PC-3 (cell line): ENCODE measurements at regions not wholly inside any gene's neighbourhood (a gene's known extent, or its start where the extent isn't known, plus 50 kb on each side); places are given as distances from the start of the nearest gene placed in this dataset.

ENCODE experiments used
- ATAC-seq: fragments of 200-7000 bp; cut with Tn5 transposase; 2 replicates; pipeline ENCODE4 v1.9.1; 2020; ENCODE audit warnings: mild to moderate bottlenecking, moderate library complexity
- BruUV-seq: library from RNA; stranded (reverse); fragments of 400-500 nt; replicated peaks from 2 replicates; lab custom pipeline; 2021; lab: Mats Ljungman, UMichigan
- CTCF ChIA-PET: fragments of 300-600 bp; sonication (Branson Sonifier 250); formaldehyde crosslinking; loops from one replicate; lab custom pipeline; 2022; ENCODE audit warnings: antibody characterized with exemption; lab: Charles Lee
- POLR2A ChIA-PET: fragments of 300-600 bp; sonication (Branson Sonifier 250); formaldehyde crosslinking; loops from one replicate; lab custom pipeline; 2022; ENCODE audit warnings: antibody characterized with exemption; ENCODE audit not compliant: unreplicated experiment; lab: Charles Lee
- DNase-seq: peaks from one replicate; pipeline ENCODE4 v3.0.0-alpha.2; 2015
- H2AFZ ChIP-seq: fragments of 300-600 bp; sonication (generic); 2 replicates; pipeline ENCODE4 v1.6.0; 2016; ENCODE audit warnings: antibody characterized with exemption, low read length
- H3F3A ChIP-seq: fragments of 300-600 bp; sonication (generic); one replicate; pipeline ENCODE4 v1.6.0; 2017; ENCODE audit warnings: antibody characterized with exemption, low read length, control low read depth, mild to moderate bottlenecking; ENCODE audit not compliant: unreplicated experiment
- H3K27ac ChIP-seq: fragments of 300-600 bp; sonication (generic); 2 replicates; pipeline ENCODE4 v1.5.1; 2016; ENCODE audit warnings: mild to moderate bottlenecking, low read length
- H3K27me3 ChIP-seq: fragments of 300-600 bp; sonication (generic); 2 replicates; pipeline ENCODE4 v1.6.1; 2016; ENCODE audit warnings: low read length, mixed read lengths
- H3K36me3 ChIP-seq: fragments of 300-600 bp; sonication (generic); 2 replicates; pipeline ENCODE4 v1.6.1; 2016; ENCODE audit warnings: low read depth, mixed run types, low read length, mixed read lengths
- H3K4me1 ChIP-seq: fragments of 300-600 bp; sonication (generic); 2 replicates; pipeline ENCODE4 v1.5.1; 2016; ENCODE audit warnings: low read length; ENCODE audit not compliant: insufficient read depth
- H3K4me2 ChIP-seq: fragments of 300-600 bp; sonication (generic); 2 replicates; pipeline ENCODE4 v1.6.0; 2016; ENCODE audit warnings: low read length
- H3K4me3 ChIP-seq: fragments of 300-600 bp; sonication (generic); 2 replicates; pipeline ENCODE4 v1.5.1; 2016; ENCODE audit warnings: mild to moderate bottlenecking, low read length, mixed read lengths
- H3K79me2 ChIP-seq: fragments of 300-600 bp; sonication (generic); 2 replicates; pipeline ENCODE4 v1.6.1; 2017; ENCODE audit warnings: low read length, mixed read lengths
- H3K9ac ChIP-seq: fragments of 300-600 bp; sonication (generic); 2 replicates; pipeline ENCODE4 v1.6.0; 2016; ENCODE audit warnings: mild to moderate bottlenecking, low read length
- H3K9me2 ChIP-seq: fragments of 300-600 bp; sonication (generic); replicated peaks from 2 replicates; pipeline ENCODE4 v1.6.1; 2016; ENCODE audit warnings: mixed run types, low read length, mixed read lengths
- H3K9me3 ChIP-seq: fragments of 300-600 bp; sonication (generic); 2 replicates; pipeline ENCODE4 v1.6.1; 2016; ENCODE audit warnings: low read length, mixed read lengths
- H4K20me1 ChIP-seq: fragments of 300-600 bp; sonication (generic); 2 replicates; pipeline ENCODE4 v1.6.1; 2016; ENCODE audit warnings: low read length, mixed read lengths
- EZH2 ChIP-seq: fragments of 300-600 bp; sonication (generic); IDR thresholded peaks from one replicate; pipeline ENCODE4 v1.6.1; 2017; ENCODE audit warnings: antibody characterized with exemption, mild to moderate bottlenecking, low read length; ENCODE audit not compliant: unreplicated experiment
- EZH2phosphoT487 ChIP-seq: fragments of 300-600 bp; sonication (generic); IDR thresholded peaks from 2 replicates; pipeline ENCODE4 v1.6.1; 2018; ENCODE audit warnings: mild to moderate bottlenecking, antibody characterized with exemption, low read length, borderline replicate concordance
- intact Hi-C: fragments of 100-400 bp; cut with micrococcal nuclease; formaldehyde crosslinking; loops from 2 replicates; pipeline ENCODE4 v1.9.0; 2023
- TF ChIP-seq, protein P1 (sequence below): fragments of 300-600 bp; sonication (generic); conservative IDR thresholded peaks from 2 replicates; pipeline ENCODE4 v1.5.1; 2017; ENCODE audit warnings: antibody characterized with exemption, low read depth, mild to moderate bottlenecking, low read length

DNA sequence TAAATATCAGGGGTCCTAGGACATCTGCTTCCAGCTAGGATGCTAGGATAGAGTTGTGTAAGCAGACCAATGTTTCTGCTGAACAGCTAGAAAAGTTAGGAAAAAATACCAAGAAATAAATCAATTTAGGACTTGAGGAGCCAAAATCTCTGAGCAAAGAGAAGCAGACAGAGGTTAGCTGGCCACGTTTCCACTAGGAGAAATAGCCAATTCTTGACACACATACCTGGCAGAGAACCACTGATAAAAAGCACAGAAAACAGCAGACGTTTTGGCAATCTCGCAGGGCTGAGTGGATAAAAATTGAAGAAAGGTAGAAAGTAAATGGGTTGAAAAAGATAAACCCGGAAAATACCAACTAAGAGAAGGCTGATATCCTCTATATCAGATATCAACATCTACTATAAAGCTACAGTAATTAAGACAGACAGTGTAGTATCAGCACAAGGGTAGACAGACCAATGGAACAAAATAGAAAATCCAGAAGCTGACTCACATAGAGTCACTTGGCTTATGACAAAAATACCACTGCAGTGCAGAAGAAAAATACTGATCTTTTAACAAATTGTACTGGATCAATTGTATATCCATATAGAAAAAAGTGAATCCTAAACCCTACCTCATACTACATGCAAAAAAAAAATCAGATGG lies 306.1 kb upstream of the KLHL29 start:
- ChIA-PET CTCF (no interaction called here), POLR2A (no interaction called here)
- no peaks in the 10 kb centered on the region for H3K9me2 ChIP-seq
- H3K4me2 ChIP-seq: no peak overlapping the region
- DNase-seq (no peak), ATAC-seq (no peak)
- no peaks in the 10 kb centered on the region for H4K20me1 ChIP-seq
- H2AFZ ChIP-seq: no peak overlapping the region
- no peaks in the 10 kb centered on the region for H3K4me1 ChIP-seq
- TF ChIP-seq EZH2phosphoT487 (no peak), EZH2 (no peak)
- TF ChIP-seq, protein P1, sequence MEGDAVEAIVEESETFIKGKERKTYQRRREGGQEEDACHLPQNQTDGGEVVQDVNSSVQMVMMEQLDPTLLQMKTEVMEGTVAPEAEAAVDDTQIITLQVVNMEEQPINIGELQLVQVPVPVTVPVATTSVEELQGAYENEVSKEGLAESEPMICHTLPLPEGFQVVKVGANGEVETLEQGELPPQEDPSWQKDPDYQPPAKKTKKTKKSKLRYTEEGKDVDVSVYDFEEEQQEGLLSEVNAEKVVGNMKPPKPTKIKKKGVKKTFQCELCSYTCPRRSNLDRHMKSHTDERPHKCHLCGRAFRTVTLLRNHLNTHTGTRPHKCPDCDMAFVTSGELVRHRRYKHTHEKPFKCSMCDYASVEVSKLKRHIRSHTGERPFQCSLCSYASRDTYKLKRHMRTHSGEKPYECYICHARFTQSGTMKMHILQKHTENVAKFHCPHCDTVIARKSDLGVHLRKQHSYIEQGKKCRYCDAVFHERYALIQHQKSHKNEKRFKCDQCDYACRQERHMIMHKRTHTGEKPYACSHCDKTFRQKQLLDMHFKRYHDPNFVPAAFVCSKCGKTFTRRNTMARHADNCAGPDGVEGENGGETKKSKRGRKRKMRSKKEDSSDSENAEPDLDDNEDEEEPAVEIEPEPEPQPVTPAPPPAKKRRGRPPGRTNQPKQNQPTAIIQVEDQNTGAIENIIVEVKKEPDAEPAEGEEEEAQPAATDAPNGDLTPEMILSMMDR: no peak
- H3K9me3 ChIP-seq: no peaks in the 10 kb centered on the region
- no peak overlapping the region for H3K4me3 ChIP-seq
- H3K27ac ChIP-seq: no peak overlapping the region
- no peaks in the 10 kb centered on the region for H3K79me2 ChIP-seq
- intact Hi-C loops: no loop called here
- no peak overlapping the region for H3K9ac ChIP-seq
- H3K27me3 ChIP-seq: no peaks in the 10 kb centered on the region
- no TSS peak for BruUV-seq
- H3F3A ChIP-seq: no peaks in the 10 kb centered on the region
- no peaks in the 10 kb centered on the region for H3K36me3 ChIP-seq

DNA sequence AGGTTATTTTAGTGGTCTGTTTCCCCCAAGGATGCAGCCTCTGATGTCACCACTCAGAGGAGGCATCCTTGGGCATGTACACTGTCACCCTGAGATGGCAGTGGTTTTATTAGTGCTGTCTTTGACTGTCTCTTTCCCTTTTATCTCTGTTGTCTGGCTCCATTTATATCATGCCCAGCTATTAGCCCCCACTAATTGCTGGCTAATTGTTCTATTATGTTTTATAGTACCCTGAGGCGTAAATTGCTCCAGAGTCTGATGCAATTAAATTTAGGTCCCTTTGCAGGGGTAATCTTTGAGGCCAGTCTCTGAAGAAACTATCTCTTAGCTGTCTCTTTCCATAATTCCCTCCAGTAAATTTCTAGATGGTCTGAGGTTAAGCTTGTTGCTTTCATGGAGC lies 301.0 kb upstream of the KLHL29 start:
- Histone ChIP-seq H3K36me3 (no peaks in the 10 kb centered on the region), H3K9me2 (no peaks in the 10 kb centered on the region), H3K4me2 (no peak overlapping the region), H3K4me3 (no peak overlapping the region), H3K79me2 (no peaks in the 10 kb centered on the region), H4K20me1 (no peaks in the 10 kb centered on the region), H3F3A (no peaks in the 10 kb centered on the region), H2AFZ (no peak overlapping the region), H3K27ac (no peak overlapping the region), H3K9ac (no peak overlapping the region), H3K9me3 (no peaks in the 10 kb centered on the region), H3K27me3 (no peaks in the 10 kb centered on the region), H3K4me1 (no peaks in the 10 kb centered on the region)
- ChIA-PET CTCF (no interaction called here), POLR2A (interaction anchor here (0.6 kb wide), 1 partner anchor 431 kb away, joined by 3 read pairs; no protein-coding TSS in a partner anchor)
- TF ChIP-seq EZH2 (no peak), EZH2phosphoT487 (no peak)
- TF ChIP-seq, protein P1: no peak
- no TSS peak for BruUV-seq
- no peak for ATAC-seq
- intact Hi-C loops: no loop called here
- DNase-seq: no peak

DNA sequence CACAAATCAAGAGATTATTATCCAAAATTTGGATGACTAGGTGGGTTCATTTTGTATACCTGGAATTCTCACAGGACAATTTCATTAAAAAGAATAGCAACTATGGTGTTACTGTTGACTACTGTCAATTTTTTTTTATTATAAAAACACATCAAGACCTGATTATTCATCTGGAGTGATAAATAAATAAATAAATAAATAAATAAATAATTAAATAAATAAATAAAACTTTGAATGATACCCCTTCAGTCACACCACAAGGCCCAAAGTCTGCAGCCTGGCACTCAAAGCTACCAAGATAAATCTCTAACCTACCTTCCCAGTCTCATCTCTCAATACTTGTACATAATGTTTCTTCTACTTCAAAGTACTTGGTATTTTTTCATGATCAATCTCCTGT lies 294.0 kb upstream of the KLHL29 start:
- Histone ChIP-seq H3K4me2 (no peak overlapping the region), H4K20me1 (no peaks in the 10 kb centered on the region), H3K27ac (no peak overlapping the region), H3K27me3 (no peaks in the 10 kb centered on the region), H3K9ac (no peak overlapping the region), H3K36me3 (no peaks in the 10 kb centered on the region), H3K9me2 (no peaks in the 10 kb centered on the region), H3K4me1 (no peaks in the 10 kb centered on the region), H3K9me3 (no peaks in the 10 kb centered on the region), H3F3A (no peaks in the 10 kb centered on the region), H3K4me3 (no peak overlapping the region), H3K79me2 (no peaks in the 10 kb centered on the region), H2AFZ (no peak overlapping the region)
- DNase-seq: no peak
- intact Hi-C loops: no loop called here
- POLR2A ChIA-PET: no interaction called here
- no peak for TF ChIP-seq EZH2
- no peak for TF ChIP-seq EZH2phosphoT487
- TF ChIP-seq, protein P1: no peak
- CTCF ChIA-PET: no interaction called here
- no peak for ATAC-seq
- BruUV-seq: no TSS peak
